ENCODE measurements at regions not wholly inside any gene's neighbourhood (a gene's known extent, or its start where the extent isn't known, plus 50 kb on each side); places are given as distances from the start of the nearest gene placed in this dataset.

- TF ChIP-seq CTCF (IDR thresholded peaks at IDR 0.05), result no peak
- TF ChIP-seq KDM1A (IDR thresholded peaks at IDR 0.05; ENCODE audit: low read depth), result no peak
- TF ChIP-seq EP300 (IDR thresholded peaks at IDR 0.05), result no peak
- TF ChIP-seq POLR2A (IDR thresholded peaks at IDR 0.05; ENCODE audit: low read length), result no peak
- TF ChIP-seq RAD21 (conservative IDR thresholded peaks at IDR 0.05 in 1 of 2, IDR thresholded peaks at IDR 0.05 in 1 of 2), result no peak
- TF ChIP-seq JUN (IDR thresholded peaks at IDR 0.05), result no peak
- TF ChIP-seq ELK1 (IDR thresholded peaks at IDR 0.05; ENCODE audit: low read depth, low read length), result no peak
- TF ChIP-seq SREBF2 (IDR thresholded peaks at IDR 0.05), result no peak
Measured at GRCh38 chr5:57054135-57054534, 102.2 kb upstream of the MIER3 start.

Measured in A549 (cell line).